ENCODE measurements at regions not wholly inside any gene's neighbourhood (a gene's known extent, or its start where the extent isn't known, plus 50 kb on each side); places are given as distances from the start of the nearest gene placed in this dataset.

GRCh38 chr7:26099236-26099635, 52.8 kb upstream of the NFE2L3 start:
- TF ChIP-seq CTCF (IDR thresholded peaks at IDR 0.05; ENCODE audit: insufficient read depth, low read length) (no peak), REST (IDR thresholded peaks at IDR 0.05; ENCODE audit: insufficient replicate concordance, low read depth) (no peak), POLR2AphosphoS5 (IDR thresholded peaks at IDR 0.05; ENCODE audit: low read depth) (no peak)

Data from HL-60 (cell line).